Endothelial cell (in vitro differentiated cells): ENCODE measurements at regions not wholly inside any gene's neighbourhood (a gene's known extent, or its start where the extent isn't known, plus 50 kb on each side); places are given as distances from the start of the nearest gene placed in this dataset.

Experiments used
- DNase-seq: peaks from one replicate; pipeline ENCODE4 v3.0.0; 2021; ENCODE audit warnings: low spot score
- H3K27ac Mint-ChIP-seq: one replicate; pipeline ENCODE4 v1.8.0; 2021; ENCODE audit warnings: mixed read lengths, inconsistent platforms; ENCODE audit not compliant: unreplicated experiment
- H3K27me3 Mint-ChIP-seq: one replicate; pipeline ENCODE4 v1.8.0; 2021; ENCODE audit warnings: mild to moderate bottlenecking, moderate library complexity, mixed read lengths, inconsistent platforms; ENCODE audit not compliant: unreplicated experiment
- H3K36me3 Mint-ChIP-seq: one replicate; pipeline ENCODE4 v1.8.0; 2021; ENCODE audit warnings: mild to moderate bottlenecking, low read depth, mixed read lengths, inconsistent platforms; ENCODE audit not compliant: unreplicated experiment
- H3K4me1 Mint-ChIP-seq: one replicate; pipeline ENCODE4 v1.8.0; 2021; ENCODE audit warnings: mild to moderate bottlenecking, mixed read lengths, inconsistent platforms; ENCODE audit not compliant: unreplicated experiment
- H3K4me3 Mint-ChIP-seq: one replicate; pipeline ENCODE4 v1.8.0; 2021; ENCODE audit warnings: mild to moderate bottlenecking, mixed read lengths, inconsistent platforms; ENCODE audit not compliant: unreplicated experiment
- H3K9me3 Mint-ChIP-seq: one replicate; pipeline ENCODE4 v1.8.0; 2021; ENCODE audit warnings: mixed read lengths, inconsistent platforms; ENCODE audit not compliant: unreplicated experiment
- CTCF ChIP-seq: fragments of 200-600 bp; sonication (generic); IDR thresholded peaks from one replicate; pipeline ENCODE4 v1.5.0; 2021; ENCODE audit warnings: antibody characterized with exemption; ENCODE audit not compliant: unreplicated experiment

- peaks cover 10% of the 10 kb centered on the region for H3K27me3 Mint-ChIP-seq
- H3K4me1 Mint-ChIP-seq = no peaks in the 10 kb centered on the region
- no peaks in the 10 kb centered on the region for H3K36me3 Mint-ChIP-seq
- no peak for TF ChIP-seq CTCF
- H3K27ac Mint-ChIP-seq = no peak overlapping the region
- DNase-seq = no peak
- no peaks in the 10 kb centered on the region for H3K9me3 Mint-ChIP-seq
- no peak overlapping the region for H3K4me3 Mint-ChIP-seq
These were observed 246.2 kb downstream of the QDPR start for GRCh38 chr4:17265653-17266052.

GRCh38 chr4:17265139-17265538, 246.8 kb downstream of the QDPR start:
- Mint-ChIP-seq H3K36me3 (no peaks in the 10 kb centered on the region), H3K4me3 (no peak overlapping the region), H3K27ac (no peak overlapping the region), H3K9me3 (no peaks in the 10 kb centered on the region), H3K27me3 (peaks cover 11% of the 10 kb centered on the region), H3K4me1 (no peaks in the 10 kb centered on the region)
- DNase-seq = no peak
- no peak for TF ChIP-seq CTCF

- DNase-seq = no peak
- Mint-ChIP-seq H3K9me3 (no peaks in the 10 kb centered on the region), H3K36me3 (no peaks in the 10 kb centered on the region), H3K4me3 (no peak overlapping the region), H3K4me1 (no peaks in the 10 kb centered on the region), H3K27ac (no peak overlapping the region), H3K27me3 (peaks cover 4% of the 10 kb centered on the region)
- TF ChIP-seq CTCF = no peak
These were observed 251.6 kb downstream of the QDPR start for GRCh38 chr4:17260166-17260907.

- Mint-ChIP-seq H3K27me3 (peaks cover 4% of the 10 kb centered on the region), H3K9me3 (no peaks in the 10 kb centered on the region), H3K4me3 (no peak overlapping the region), H3K27ac (no peak overlapping the region), H3K4me1 (peaks cover 3% of the 10 kb centered on the region), H3K36me3 (no peaks in the 10 kb centered on the region)
- DNase-seq = no peak
- no peak for TF ChIP-seq CTCF
These were observed 253.8 kb downstream of the QDPR start for GRCh38 chr4:17258106-17258505.

GRCh38 chr4:17252131-17252530, 259.8 kb downstream of the QDPR start:
- TF ChIP-seq CTCF = no peak
- no peaks in the 10 kb centered on the region for H3K9me3 Mint-ChIP-seq
- peaks cover 16% of the 10 kb centered on the region for H3K4me1 Mint-ChIP-seq
- H3K27ac Mint-ChIP-seq = no peak overlapping the region
- H3K36me3 Mint-ChIP-seq = no peaks in the 10 kb centered on the region
- H3K4me3 Mint-ChIP-seq = no peak overlapping the region
- DNase-seq = no peak
- no peaks in the 10 kb centered on the region for H3K27me3 Mint-ChIP-seq
